B cell (primary cell): ENCODE measurements at regions not wholly inside any gene's neighbourhood (a gene's known extent, or its start where the extent isn't known, plus 50 kb on each side); places are given as distances from the start of the nearest gene placed in this dataset.

Experiments
- EZH2 ChIP-seq: IDR thresholded peaks from 2 replicates; pipeline ENCODE4 v1.6.1; 2012; ENCODE audit warnings: borderline replicate concordance, low read depth, mild to moderate bottlenecking, moderate library complexity, low read length; ENCODE audit not compliant: insufficient read depth, poor library complexity, severe bottlenecking
- TF ChIP-seq, protein P1 (sequence below): fragments of 200-600 bp; IDR thresholded peaks from one replicate; pipeline ENCODE4 v1.8.0; 2022; ENCODE audit warnings: antibody characterized with exemption, mild to moderate bottlenecking

DNA sequence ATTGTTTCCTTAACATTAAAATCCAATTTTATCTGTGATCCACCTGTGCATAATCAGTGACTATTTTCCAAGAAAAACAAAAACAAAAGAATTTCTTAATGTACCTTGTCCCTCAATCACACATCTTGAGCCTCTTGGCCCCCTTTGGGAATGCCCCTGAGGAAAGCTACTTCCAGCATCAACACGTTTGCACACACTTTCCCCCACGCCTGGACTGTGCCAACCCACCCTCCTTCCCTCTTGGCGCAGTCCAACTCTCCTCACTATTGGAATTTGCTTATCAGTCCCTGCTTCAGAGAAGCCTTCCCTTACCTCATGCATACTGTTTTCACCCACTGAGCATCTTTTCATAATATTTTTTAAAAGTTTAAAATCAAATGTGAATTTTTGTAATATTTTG is 389.4 kb upstream of the NRSN1 start:
- no peak for TF ChIP-seq EZH2
- TF ChIP-seq, protein P1, sequence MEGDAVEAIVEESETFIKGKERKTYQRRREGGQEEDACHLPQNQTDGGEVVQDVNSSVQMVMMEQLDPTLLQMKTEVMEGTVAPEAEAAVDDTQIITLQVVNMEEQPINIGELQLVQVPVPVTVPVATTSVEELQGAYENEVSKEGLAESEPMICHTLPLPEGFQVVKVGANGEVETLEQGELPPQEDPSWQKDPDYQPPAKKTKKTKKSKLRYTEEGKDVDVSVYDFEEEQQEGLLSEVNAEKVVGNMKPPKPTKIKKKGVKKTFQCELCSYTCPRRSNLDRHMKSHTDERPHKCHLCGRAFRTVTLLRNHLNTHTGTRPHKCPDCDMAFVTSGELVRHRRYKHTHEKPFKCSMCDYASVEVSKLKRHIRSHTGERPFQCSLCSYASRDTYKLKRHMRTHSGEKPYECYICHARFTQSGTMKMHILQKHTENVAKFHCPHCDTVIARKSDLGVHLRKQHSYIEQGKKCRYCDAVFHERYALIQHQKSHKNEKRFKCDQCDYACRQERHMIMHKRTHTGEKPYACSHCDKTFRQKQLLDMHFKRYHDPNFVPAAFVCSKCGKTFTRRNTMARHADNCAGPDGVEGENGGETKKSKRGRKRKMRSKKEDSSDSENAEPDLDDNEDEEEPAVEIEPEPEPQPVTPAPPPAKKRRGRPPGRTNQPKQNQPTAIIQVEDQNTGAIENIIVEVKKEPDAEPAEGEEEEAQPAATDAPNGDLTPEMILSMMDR, result no peak
